OCI-LY7 (cell line): ENCODE measurements at regions not wholly inside any gene's neighbourhood (a gene's known extent, or its start where the extent isn't known, plus 50 kb on each side); places are given as distances from the start of the nearest gene placed in this dataset.

ENCODE experiments used
- CTCF ChIP-seq: fragments of 200-600 bp; sonication (generic); conservative IDR thresholded peaks from 2 replicates; pipeline ENCODE4 v1.5.1; 2014; ENCODE audit warnings: mild to moderate bottlenecking, antibody characterized with exemption, low read length, moderate library complexity, mixed read lengths
- EZH2phosphoT487 ChIP-seq: fragments of 200-600 bp; sonication (generic); IDR thresholded peaks from 2 replicates; pipeline ENCODE4 v1.6.1; 2018; ENCODE audit warnings: low read depth, borderline replicate concordance, mild to moderate bottlenecking, mixed run types, antibody characterized with exemption, low read length, moderate library complexity, mixed read lengths

- TF ChIP-seq CTCF (no peak), EZH2phosphoT487 (no peak)
Observed at GRCh38 chr6:49151957-49152356, 311.1 kb downstream of the MMUT start.
